H1 (cell line): ENCODE measurements at regions not wholly inside any gene's neighbourhood (a gene's known extent, or its start where the extent isn't known, plus 50 kb on each side); places are given as distances from the start of the nearest gene placed in this dataset.

Source experiments
- CTCF ChIA-PET: fragments of 300-600 bp; sonication (Branson Sonifier 250); formaldehyde crosslinking; loops from one replicate; lab custom pipeline; 2021; ENCODE audit not compliant: partially characterized antibody; lab: Charles Lee
- POLR2A ChIA-PET: fragments of 300-600 bp; sonication (Branson Sonifier 250); formaldehyde crosslinking; loops from one replicate; lab custom pipeline; 2021; ENCODE audit warnings: inconsistent platforms; ENCODE audit not compliant: partially characterized antibody; lab: Charles Lee
- DNase-seq, 2 experiments: peaks; one replicate each; pipeline versions ENCODE4 v3.0.0 to v3.0.0-alpha.2; 2010 to 2022; ENCODE audit warnings: low spot score in 2 of 2, low read depth in 1 of 2, mixed read lengths in 1 of 2
- FAIRE-seq: peaks from 2 replicates; lab custom pipeline; 2011; peaks lifted over from hg19 to GRCh38; lab: Jason Lieb, UNC
- H2AFZ ChIP-seq: 2 replicates; pipeline ENCODE4 v1.8.1; 2012; ENCODE audit warnings: low read length, inconsistent platforms
- H2AK5ac ChIP-seq: 2 replicates; pipeline ENCODE4 v1.6.1; 2013; ENCODE audit warnings: low read depth, low read length
- H2BK120ac ChIP-seq: replicated peaks from 2 replicates; pipeline ENCODE3; 2013; ENCODE audit warnings: low read depth, low read length, inconsistent platforms
- H2BK12ac ChIP-seq: 2 replicates; pipeline ENCODE4 v1.6.1; 2013; ENCODE audit warnings: low read depth, low read length
- H2BK15ac ChIP-seq: 2 replicates; pipeline ENCODE4 v1.6.1; 2013; ENCODE audit warnings: low read length
- H2BK20ac ChIP-seq: 2 replicates; pipeline ENCODE4 v1.6.1; 2013; ENCODE audit warnings: low read length
- H2BK5ac ChIP-seq: 2 replicates; pipeline ENCODE4 v1.6.1; 2013; ENCODE audit warnings: low read depth, low read length
- H3K14ac ChIP-seq: 2 replicates; pipeline ENCODE4 v1.6.1; 2013; ENCODE audit warnings: inconsistent platforms; ENCODE audit not compliant: insufficient read length
- H3K18ac ChIP-seq: 2 replicates; pipeline ENCODE4 v1.6.1; 2013; ENCODE audit warnings: low read length; ENCODE audit errors: extremely low read depth
- H3K23ac ChIP-seq: 2 replicates; pipeline ENCODE4 v1.6.1; 2013; ENCODE audit warnings: inconsistent platforms; ENCODE audit not compliant: insufficient read length
- H3K23me2 ChIP-seq: 2 replicates; pipeline ENCODE4 v1.6.1; 2013; ENCODE audit warnings: low read depth, low read length
- H3K27ac ChIP-seq: 2 replicates; pipeline ENCODE4 v1.6.1; 2011; ENCODE audit warnings: low read depth, low read length, inconsistent platforms
- H3K27me3 ChIP-seq, 4 experiments: replicated peaks in 1 of 4; 1 replicate in 1 of 4; 2 replicates in 3 of 4; pipeline versions ENCODE4 v1.6.1 to v1.8.1; 2011 to 2013; ENCODE audit warnings: low read length in 3 of 4, mild to moderate bottlenecking in 3 of 4, inconsistent platforms in 2 of 4, mixed read lengths in 2 of 4, moderate library complexity in 1 of 4; ENCODE audit not compliant: control insufficient read depth in 3 of 4, insufficient read depth in 3 of 4; ENCODE audit errors: extremely low read depth in 1 of 4
- H3K36me3 ChIP-seq, 4 experiments: 2 replicates each; pipeline versions ENCODE4 v1.6.1 to v1.8.1; 2011 to 2013; ENCODE audit warnings: mild to moderate bottlenecking in 4 of 4, low read length in 3 of 4, moderate library complexity in 2 of 4, control low read depth in 1 of 4, inconsistent platforms in 1 of 4; ENCODE audit not compliant: insufficient read depth in 4 of 4, control insufficient read depth in 2 of 4
- H3K4ac ChIP-seq: replicated peaks from 2 replicates; pipeline ENCODE3; 2013; ENCODE audit warnings: low read length, low read depth, mixed read lengths, inconsistent platforms; ENCODE audit not compliant: insufficient read length
- H3K4me1 ChIP-seq, 4 experiments: replicated peaks in 1 of 4; 1 replicate in 1 of 4; 2 replicates in 3 of 4; pipeline versions ENCODE4 v1.6.1 to v1.8.1; 2011 to 2013; ENCODE audit warnings: low read length in 3 of 4, inconsistent platforms in 2 of 4, mixed read lengths in 1 of 4; ENCODE audit not compliant: insufficient read depth in 4 of 4, control insufficient read depth in 3 of 4
- H3K4me2 ChIP-seq, 2 experiments: 2 replicates each; pipeline versions ENCODE4 v1.6.1 to v1.8.1; 2011 to 2013; ENCODE audit warnings: low read depth in 2 of 2, low read length in 2 of 2, control low read depth in 1 of 2, inconsistent platforms in 1 of 2, mild to moderate bottlenecking in 1 of 2; ENCODE audit not compliant: insufficient read depth in 1 of 2
- H3K4me3 ChIP-seq, 4 experiments: fragments of 200-600, 300-600 bp in 1 of 4; sonication (generic), shearing (Covaris generic), sonication (Bioruptor Twin) in 1 of 4; 2 replicates each; pipeline versions ENCODE4 v1.5.1 to v1.8.1; 2011 to 2016; ENCODE audit warnings: low read length in 4 of 4, low read depth in 3 of 4, control low read depth in 2 of 4, inconsistent platforms in 2 of 4, mild to moderate bottlenecking in 2 of 4, mixed read lengths in 1 of 4, moderate library complexity in 1 of 4; ENCODE audit not compliant: insufficient read depth in 2 of 4; ENCODE audit errors: extremely low read depth in 1 of 4
- H3K56ac ChIP-seq: replicated peaks from 2 replicates; pipeline ENCODE3; 2013; ENCODE audit warnings: low read depth, mild to moderate bottlenecking, mixed read lengths, low read length, inconsistent platforms; ENCODE audit not compliant: insufficient read length
- H3K79me1 ChIP-seq: 2 replicates; pipeline ENCODE4 v1.6.1; 2013; ENCODE audit warnings: low read depth, low read length, control low read depth
- H3K79me2 ChIP-seq, 2 experiments: 2 replicates each; pipeline versions ENCODE4 v1.6.1 to v1.8.1; 2012 to 2013; ENCODE audit warnings: low read length in 2 of 2, mild to moderate bottlenecking in 2 of 2, inconsistent platforms in 1 of 2; ENCODE audit not compliant: insufficient read depth in 2 of 2, control insufficient read depth in 1 of 2
- H3K9ac ChIP-seq, 4 experiments: replicated peaks in 1 of 4; 1 replicate in 1 of 4; 2 replicates in 3 of 4; pipeline versions ENCODE4 v1.6.1 to v1.8.1; 2011 to 2013; ENCODE audit warnings: low read depth in 3 of 4, low read length in 3 of 4, control low read depth in 2 of 4, mild to moderate bottlenecking in 2 of 4, moderate library complexity in 2 of 4, inconsistent platforms in 1 of 4; ENCODE audit errors: extremely low read depth in 1 of 4
- H3K9me3 ChIP-seq, 2 experiments: 2 replicates each; pipeline versions ENCODE4 v1.6.1 to v1.8.1; 2012 to 2013; ENCODE audit warnings: mild to moderate bottlenecking in 2 of 2, moderate library complexity in 2 of 2, control low read depth in 1 of 2, inconsistent platforms in 1 of 2, low read depth in 1 of 2, low read length in 1 of 2, mixed read lengths in 1 of 2; ENCODE audit not compliant: insufficient read depth in 2 of 2
- H4K20me1 ChIP-seq, 2 experiments: replicated peaks in 1 of 2; 2 replicates each; pipeline versions ENCODE3 to v1.8.1; 2011 to 2013; ENCODE audit warnings: inconsistent platforms in 2 of 2, low read length in 2 of 2, mild to moderate bottlenecking in 1 of 2; ENCODE audit not compliant: insufficient read depth in 2 of 2, control insufficient read depth in 1 of 2
- H4K5ac ChIP-seq: 2 replicates; pipeline ENCODE4 v1.6.1; 2013; ENCODE audit warnings: low read length, low read depth, mixed read lengths, inconsistent platforms; ENCODE audit not compliant: insufficient read length
- H4K8ac ChIP-seq: 2 replicates; pipeline ENCODE4 v1.8.0; 2013; ENCODE audit warnings: mild to moderate bottlenecking, moderate library complexity, low read length, inconsistent platforms; ENCODE audit not compliant: insufficient read depth; ENCODE audit errors: extremely low read depth
- H4K91ac ChIP-seq: replicated peaks from 2 replicates; pipeline ENCODE3; 2013; ENCODE audit warnings: low read length, mixed read lengths, inconsistent platforms; ENCODE audit not compliant: insufficient read length
- GTF2F1 ChIP-seq: IDR thresholded peaks from 2 replicates; pipeline ENCODE4 v1.6.1; 2012; ENCODE audit warnings: low read depth, low read length, improper control_type of control experiment, borderline replicate concordance
- POU5F1 ChIP-seq: IDR thresholded peaks from 2 replicates; pipeline ENCODE4 v1.6.1; 2011; ENCODE audit warnings: low read depth, mild to moderate bottlenecking, low read length, moderate library complexity
- YY1 ChIP-seq: IDR thresholded peaks from 2 replicates; pipeline ENCODE4 v1.6.1; 2011; ENCODE audit warnings: low read depth, mild to moderate bottlenecking, low read length
- WGBS, 2 experiments: shearing (Covaris generic) in 1 of 2; methylation state at CpG; one replicate each; pipeline versions ENCODE4 v1.1.6 to v1.1.7; 2013 to 2015; ENCODE audit warnings: low lambda C conversion rate in 2 of 2, mixed read lengths in 2 of 2, inconsistent platforms in 1 of 2, low coverage in 1 of 2, missing lambda C conversion rate in 1 of 2; ENCODE audit not compliant: insufficient replicate concordance in 2 of 2, insufficient coverage in 1 of 2, insufficient read length in 1 of 2; ENCODE audit errors: extremely low coverage in 1 of 2, missing lambda C conversion rate in 1 of 2; 5-methylcytosine and 5-hydroxymethylcytosine counted together

DNA sequence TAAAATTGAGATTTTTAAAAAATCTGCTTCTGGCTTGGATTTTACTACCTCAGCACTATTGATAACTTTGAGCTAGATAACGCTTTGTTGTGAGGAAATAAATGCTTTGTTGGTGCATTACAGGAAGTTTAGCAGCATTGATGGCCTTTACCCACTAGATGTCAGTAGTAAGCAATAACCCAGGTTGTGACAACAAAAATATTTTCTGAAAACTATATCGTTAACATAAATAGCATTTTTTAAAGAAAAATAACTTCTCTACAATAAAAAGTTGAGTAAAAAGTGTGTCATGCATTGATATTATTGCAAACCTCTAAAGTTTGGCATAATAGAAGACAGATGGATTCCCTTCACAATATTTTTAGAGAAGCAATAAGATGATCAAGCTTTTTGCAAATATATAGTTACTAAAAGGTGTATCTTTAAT is 1246.5 kb downstream of the UQCRFS1 start:
- Histone ChIP-seq H3K23me2 (no peaks in the 10 kb centered on the region), H3K18ac (no peak overlapping the region), H3K14ac (no peak overlapping the region), H3K4me2 (no peak overlapping the region), H2BK12ac (no peak overlapping the region), H4K91ac (no peak overlapping the region), H3K9me3 (no peaks in the 10 kb centered on the region), H2BK20ac (no peak overlapping the region), H4K5ac (no peak overlapping the region), H4K8ac (no peak overlapping the region), H4K20me1 (no peaks in the 10 kb centered on the region), H3K4me1 (0 out of 7 replicates have a peak, but pooled peaks cover 0 to 5% (median 0%) of the 10 kb centered on the region in 4 experiments), H3K56ac (no peak overlapping the region), H3K79me1 (no peaks in the 10 kb centered on the region), H3K36me3 (no peaks in the 10 kb centered on the region), H3K27ac (no peak overlapping the region), H2BK5ac (no peak overlapping the region), H3K9ac (no peak overlapping the region), H3K4me3 (no peak overlapping the region), H2BK15ac (no peak overlapping the region), H3K4ac (no peak overlapping the region), H2BK120ac (no peak overlapping the region), H3K79me2 (no peaks in the 10 kb centered on the region), H2AK5ac (no peak overlapping the region), H3K23ac (no peak overlapping the region), H3K27me3 (no peaks in the 10 kb centered on the region), H2AFZ (no peak overlapping the region)
- DNase-seq = no peak
- CTCF ChIA-PET = interaction anchor here (0.5 to 2.3 kb wide), 26 partner anchors 8 to 956 kb away, joined by 3 to 17 read pairs (median 4); no protein-coding TSS in a partner anchor
- POLR2A ChIA-PET = no interaction called here
- WGBS, 2 experiments = 73% methylated on average over 2 of the region's 2 CpGs; no CpG with 5 or more reads in 1 of the 2 experiments
- FAIRE-seq = peak; percentile 71
- no peak for TF ChIP-seq YY1
- no peak for TF ChIP-seq GTF2F1
- no peak for TF ChIP-seq POU5F1
